GM06990 (cell line): ENCODE measurements at regions not wholly inside any gene's neighbourhood (a gene's known extent, or its start where the extent isn't known, plus 50 kb on each side); places are given as distances from the start of the nearest gene placed in this dataset.

Source experiments
- DNase-seq: peaks from one replicate; pipeline ENCODE4 v3.0.0-alpha.2; 2011; ENCODE audit not compliant: insufficient read length; ENCODE audit errors: extremely low read depth
- H3K27me3 ChIP-seq: replicated peaks from 2 replicates; pipeline ENCODE4 v1.6.0; 2011; ENCODE audit warnings: low read length; ENCODE audit not compliant: control insufficient read depth, insufficient read depth
- H3K36me3 ChIP-seq: 2 replicates; pipeline ENCODE4 v1.5.1; 2011; ENCODE audit warnings: low read length; ENCODE audit not compliant: control insufficient read depth, insufficient read depth
- H3K4me3 ChIP-seq: replicated peaks from 2 replicates; pipeline ENCODE4 v1.5.1; 2011; ENCODE audit warnings: low read depth, mild to moderate bottlenecking, control low read depth, low read length
- TF ChIP-seq, protein P1 (sequence below): IDR thresholded peaks from 2 replicates; pipeline ENCODE4 v1.5.1; 2011; ENCODE audit warnings: low read length, control low read depth, mild to moderate bottlenecking, inconsistent platforms; ENCODE audit not compliant: insufficient read depth, poor library complexity, severe bottlenecking

DNA sequence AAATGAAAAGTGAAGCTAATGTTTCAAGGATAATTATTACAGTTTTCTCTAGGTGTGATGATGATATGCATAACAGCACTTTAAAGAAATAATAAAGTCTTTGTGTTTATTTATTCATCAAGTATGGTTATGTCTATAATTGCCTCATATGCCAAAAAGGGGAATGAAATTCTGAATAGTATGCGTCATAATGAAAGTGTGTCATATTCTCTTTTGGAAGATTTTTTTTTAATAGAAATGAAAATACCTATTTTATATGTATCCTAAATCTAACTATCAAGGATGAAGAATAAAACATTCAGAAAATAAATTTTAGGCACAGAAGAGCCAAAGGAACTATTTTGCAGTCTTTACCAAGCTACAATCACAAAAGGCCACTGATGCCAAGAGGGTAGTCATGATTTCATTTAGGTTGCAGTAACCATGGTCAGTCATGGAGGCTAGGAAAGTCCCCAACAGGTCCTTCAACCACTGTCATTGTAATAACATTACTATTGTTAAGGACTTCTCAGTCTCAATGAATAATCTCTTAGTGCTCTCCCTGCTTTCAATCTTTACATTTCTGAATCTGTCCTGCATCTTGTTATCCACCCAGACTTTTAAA is 712.5 kb downstream of the DCDC2C start:
- DNase-seq, result no peak
- no peaks in the 10 kb centered on the region for H3K27me3 ChIP-seq
- H3K36me3 ChIP-seq, result no peaks in the 10 kb centered on the region
- H3K4me3 ChIP-seq, result no peak overlapping the region
- TF ChIP-seq, protein P1, sequence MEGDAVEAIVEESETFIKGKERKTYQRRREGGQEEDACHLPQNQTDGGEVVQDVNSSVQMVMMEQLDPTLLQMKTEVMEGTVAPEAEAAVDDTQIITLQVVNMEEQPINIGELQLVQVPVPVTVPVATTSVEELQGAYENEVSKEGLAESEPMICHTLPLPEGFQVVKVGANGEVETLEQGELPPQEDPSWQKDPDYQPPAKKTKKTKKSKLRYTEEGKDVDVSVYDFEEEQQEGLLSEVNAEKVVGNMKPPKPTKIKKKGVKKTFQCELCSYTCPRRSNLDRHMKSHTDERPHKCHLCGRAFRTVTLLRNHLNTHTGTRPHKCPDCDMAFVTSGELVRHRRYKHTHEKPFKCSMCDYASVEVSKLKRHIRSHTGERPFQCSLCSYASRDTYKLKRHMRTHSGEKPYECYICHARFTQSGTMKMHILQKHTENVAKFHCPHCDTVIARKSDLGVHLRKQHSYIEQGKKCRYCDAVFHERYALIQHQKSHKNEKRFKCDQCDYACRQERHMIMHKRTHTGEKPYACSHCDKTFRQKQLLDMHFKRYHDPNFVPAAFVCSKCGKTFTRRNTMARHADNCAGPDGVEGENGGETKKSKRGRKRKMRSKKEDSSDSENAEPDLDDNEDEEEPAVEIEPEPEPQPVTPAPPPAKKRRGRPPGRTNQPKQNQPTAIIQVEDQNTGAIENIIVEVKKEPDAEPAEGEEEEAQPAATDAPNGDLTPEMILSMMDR, result no peak

DNA sequence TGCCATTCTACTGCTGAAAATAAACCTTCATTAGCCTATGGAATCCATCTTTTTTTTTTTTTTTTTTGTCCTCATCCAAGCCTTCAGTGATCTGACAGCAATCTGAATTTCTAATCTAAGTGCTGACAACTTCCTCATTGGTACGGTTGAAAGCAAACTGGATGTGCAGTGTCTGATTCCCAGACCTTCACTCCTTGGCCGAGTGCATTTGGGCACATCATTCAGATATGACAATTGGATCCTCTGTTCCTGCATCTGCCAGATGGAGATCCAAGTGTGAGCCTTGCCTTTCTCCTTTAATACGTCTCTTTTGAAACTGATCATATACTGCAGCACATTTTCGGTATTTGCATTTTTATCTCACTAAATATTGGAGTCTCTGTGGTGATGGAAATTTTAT is 713.1 kb downstream of the DCDC2C start:
- Histone ChIP-seq H3K27me3 (no peaks in the 10 kb centered on the region), H3K4me3 (no peak overlapping the region), H3K36me3 (no peaks in the 10 kb centered on the region)
- DNase-seq, result no peak
- TF ChIP-seq, protein P1, result no peak

DNA sequence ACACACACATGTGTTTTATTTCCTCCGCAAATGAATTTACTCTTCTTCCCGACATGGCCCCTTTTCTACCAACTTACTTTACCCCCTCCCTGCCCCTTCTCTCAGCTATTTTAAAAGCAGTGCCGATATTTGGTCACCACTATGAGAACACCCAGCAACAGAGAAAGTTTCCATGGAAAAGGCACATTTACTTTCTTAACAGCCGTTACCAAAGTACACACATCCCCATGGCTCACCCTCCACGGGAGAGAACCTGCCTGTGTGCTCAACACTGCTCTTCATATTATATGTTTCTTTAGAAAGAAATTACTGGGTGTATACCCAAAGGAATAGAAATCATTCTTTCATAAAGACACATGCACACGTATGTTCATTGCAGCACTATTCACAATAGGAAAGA is 714.4 kb downstream of the DCDC2C start:
- no peaks in the 10 kb centered on the region for H3K36me3 ChIP-seq
- TF ChIP-seq, protein P1, result no peak
- no peaks in the 10 kb centered on the region for H3K27me3 ChIP-seq
- H3K4me3 ChIP-seq, result no peak overlapping the region
- no peak for DNase-seq

DNA sequence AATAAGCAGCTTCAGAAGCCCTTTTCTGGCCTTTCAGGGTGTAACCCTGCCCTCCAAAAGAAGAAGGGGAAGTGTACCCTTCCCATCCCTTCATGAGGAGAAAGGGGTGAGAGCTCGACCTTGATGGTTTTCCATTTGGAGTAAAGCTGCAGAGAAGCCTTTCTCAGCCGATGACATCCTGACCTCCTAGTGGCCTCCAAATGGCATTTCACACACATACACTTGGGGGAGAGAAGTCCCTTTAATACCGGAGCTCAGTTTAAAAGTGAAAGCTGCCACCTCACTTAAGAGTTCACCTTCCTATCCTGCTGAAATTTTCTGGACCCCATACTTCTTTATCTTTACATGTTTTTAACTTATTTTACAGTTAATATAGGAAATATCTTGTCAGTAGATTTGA is 716.7 kb downstream of the DCDC2C start:
- Histone ChIP-seq H3K27me3 (no peaks in the 10 kb centered on the region), H3K4me3 (no peak overlapping the region), H3K36me3 (no peaks in the 10 kb centered on the region)
- DNase-seq, result no peak
- TF ChIP-seq, protein P1, result no peak

DNA sequence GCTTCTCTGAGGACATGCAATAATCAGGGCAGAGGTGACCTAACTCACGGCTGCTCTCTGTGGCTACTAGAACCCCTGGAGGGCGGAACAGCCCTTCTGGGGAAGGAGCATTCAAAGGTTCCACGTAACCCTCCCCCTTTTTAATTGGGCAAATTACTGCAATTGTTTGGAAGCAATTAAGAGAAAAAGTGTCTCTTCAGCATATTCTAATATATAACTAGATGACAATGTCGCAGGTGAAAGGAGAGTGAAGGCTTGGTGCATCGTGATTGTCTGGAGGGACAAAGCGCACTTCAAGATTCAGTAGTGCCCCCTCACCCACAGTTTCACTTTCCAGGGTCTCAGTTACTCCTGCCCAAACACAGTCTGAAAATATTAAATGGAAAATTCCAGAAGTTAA is 720.8 kb downstream of the DCDC2C start:
- Histone ChIP-seq H3K27me3 (no peaks in the 10 kb centered on the region), H3K36me3 (no peaks in the 10 kb centered on the region), H3K4me3 (no peak overlapping the region)
- DNase-seq, result no peak
- TF ChIP-seq, protein P1, result no peak

DNA sequence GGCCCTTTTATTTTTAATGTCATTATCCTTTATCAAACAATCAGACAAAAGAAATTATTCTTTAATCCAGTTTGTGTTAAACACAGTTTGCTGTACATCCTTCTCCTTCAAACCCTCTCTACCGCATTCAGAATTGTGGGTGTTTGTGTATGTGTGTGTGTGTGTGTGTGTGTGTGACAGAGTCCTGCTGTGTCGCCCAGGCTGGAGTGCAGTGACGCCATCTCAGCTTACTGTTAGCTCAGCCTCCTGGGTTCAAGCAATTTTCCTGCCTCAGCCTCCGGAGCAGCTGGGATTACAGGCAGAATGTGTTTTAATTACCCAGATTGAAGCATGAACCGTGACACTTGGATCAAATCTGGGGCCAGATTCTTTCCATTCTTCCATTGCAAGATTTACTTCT is 723.7 kb downstream of the DCDC2C start:
- Histone ChIP-seq H3K36me3 (no peaks in the 10 kb centered on the region), H3K27me3 (no peaks in the 10 kb centered on the region), H3K4me3 (no peak overlapping the region)
- TF ChIP-seq, protein P1, result no peak
- DNase-seq, result no peak
